Endothelial cell of umbilical vein (primary cell): ENCODE measurements at regions not wholly inside any gene's neighbourhood (a gene's known extent, or its start where the extent isn't known, plus 50 kb on each side); places are given as distances from the start of the nearest gene placed in this dataset.

Experiments used
- CTCF ChIP-seq, 2 donors: IDR thresholded peaks; 1 replicate in 1 of 2; 2 replicates in 1 of 2; pipeline ENCODE4 v1.5.1; 2011; ENCODE audit warnings: low read length in 2 of 2, mild to moderate bottlenecking in 2 of 2, moderate library complexity in 2 of 2, control low read depth in 1 of 2, inconsistent platforms in 1 of 2, low read depth in 1 of 2; ENCODE audit not compliant: insufficient read depth in 1 of 2; ENCODE audit errors: extremely low read depth in 1 of 2
- FOS ChIP-seq: IDR thresholded peaks from 2 replicates; pipeline ENCODE4 v1.6.1; 2011; ENCODE audit warnings: mild to moderate bottlenecking, low read length, moderate library complexity, borderline replicate concordance; ENCODE audit not compliant: insufficient read depth

GRCh38 chr3:115388166-115388565 is 235.1 kb upstream of the GAP43 start:
- TF ChIP-seq FOS (no peak), CTCF (IDR thresholded peaks at IDR 0.05; ENCODE audit: extremely low read depth in 1 of 2, insufficient read depth in 1 of 2, low read depth in 1 of 2, low read length in 2 of 2) (no peak)
